OCI-LY3 (cell line): ENCODE measurements at regions not wholly inside any gene's neighbourhood (a gene's known extent, or its start where the extent isn't known, plus 50 kb on each side); places are given as distances from the start of the nearest gene placed in this dataset.

Source experiments
- H2AFZ ChIP-seq: fragments of 200-600, 300-600 bp; shearing (Covaris generic); 2 replicates; pipeline ENCODE4 v1.6.0; 2014; ENCODE audit warnings: antibody characterized with exemption, low read depth, low read length
- H3K27ac ChIP-seq: fragments of 200-600, 300-600 bp; sonication (generic); 2 replicates; pipeline ENCODE4 v1.5.1; 2014; ENCODE audit warnings: mild to moderate bottlenecking, low read length, moderate library complexity, mixed read lengths
- H3K27me3 ChIP-seq: fragments of 200-600, 300-600 bp; sonication (generic); 2 replicates; pipeline ENCODE4 v1.6.1; 2014; ENCODE audit warnings: low read depth, low read length, mixed read lengths
- H3K36me3 ChIP-seq: fragments of 200-600, 300-600 bp; sonication (generic); replicated peaks from 2 replicates; pipeline ENCODE3; 2014; ENCODE audit warnings: low read depth, low read length, mixed read lengths
- H3K4me1 ChIP-seq: fragments of 300-600, 200-600 bp; sonication (generic); 2 replicates; pipeline ENCODE4 v1.6.1; 2014; ENCODE audit warnings: low read length, mixed read lengths
- H3K4me2 ChIP-seq: fragments of 200-600, 300-600 bp; sonication (generic); 2 replicates; pipeline ENCODE4 v1.6.1; 2014; ENCODE audit warnings: low read length, mixed read lengths
- H3K4me3 ChIP-seq: fragments of 300-600, 200-600 bp; sonication (generic); 2 replicates; pipeline ENCODE4 v1.5.1; 2014; ENCODE audit warnings: antibody characterized with exemption, mild to moderate bottlenecking, low read length, moderate library complexity
- H3K79me2 ChIP-seq: fragments of 300-600, 200-600 bp; shearing (Covaris generic); 2 replicates; pipeline ENCODE4 v1.6.1; 2014; ENCODE audit warnings: mild to moderate bottlenecking, low read length, mixed read lengths
- H3K9ac ChIP-seq: fragments of 300-600, 200-600 bp; shearing (Covaris generic); 2 replicates; pipeline ENCODE4 v1.6.0; 2014; ENCODE audit warnings: mild to moderate bottlenecking, low read length, moderate library complexity
- H3K9me3 ChIP-seq: fragments of 200-600, 300-600 bp; shearing (Covaris generic); 2 replicates; pipeline ENCODE4 v1.6.1; 2014; ENCODE audit warnings: low read length, mixed read lengths; ENCODE audit not compliant: insufficient read depth
- H4K20me1 ChIP-seq: fragments of 200-600, 300-600 bp; sonication (generic); 2 replicates; pipeline ENCODE4 v1.6.1; 2016; ENCODE audit warnings: low read length, mixed read lengths; ENCODE audit not compliant: insufficient read depth
- EZH2phosphoT487 ChIP-seq: fragments of 200-600 bp; shearing (Covaris generic); IDR thresholded peaks from 2 replicates; pipeline ENCODE4 v1.6.1; 2018; ENCODE audit warnings: antibody characterized with exemption, mixed run types, low read depth
- TF ChIP-seq, protein P1 (sequence below): fragments of 200-600, 300-600 bp; sonication (generic); IDR thresholded peaks from 2 replicates; pipeline ENCODE4 v1.5.1; 2014; ENCODE audit warnings: antibody characterized with exemption, low read length, low read depth

DNA sequence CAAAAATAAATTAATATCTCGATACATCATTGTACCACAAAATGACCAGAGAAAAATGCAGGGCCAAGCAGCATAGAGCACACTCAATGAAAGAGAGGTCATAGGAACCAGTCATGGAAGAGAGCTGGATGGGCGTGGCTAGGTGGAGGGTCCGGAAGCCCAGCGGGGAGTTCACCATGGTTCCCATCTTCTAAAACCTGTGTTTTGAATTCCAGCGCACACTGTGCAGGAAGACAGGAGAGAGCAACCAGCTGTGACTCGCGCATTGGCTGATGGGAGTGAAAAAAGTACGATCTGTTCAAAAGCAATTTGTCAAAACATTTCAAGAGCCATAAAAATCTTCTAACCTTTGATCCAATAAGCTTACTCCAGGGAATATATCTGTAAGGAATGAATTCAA is 125.2 kb upstream of the NANOS1 start:
- Histone ChIP-seq H3K4me1 (no peaks in the 10 kb centered on the region), H3K27ac (no peak overlapping the region), H2AFZ (no peak overlapping the region), H3K27me3 (no peaks in the 10 kb centered on the region), H3K36me3 (no peaks in the 10 kb centered on the region), H4K20me1 (no peaks in the 10 kb centered on the region), H3K4me2 (no peak overlapping the region), H3K9me3 (no peaks in the 10 kb centered on the region), H3K9ac (no peak overlapping the region), H3K4me3 (no peak overlapping the region), H3K79me2 (no peaks in the 10 kb centered on the region)
- no peak for TF ChIP-seq EZH2phosphoT487
- TF ChIP-seq, protein P1, sequence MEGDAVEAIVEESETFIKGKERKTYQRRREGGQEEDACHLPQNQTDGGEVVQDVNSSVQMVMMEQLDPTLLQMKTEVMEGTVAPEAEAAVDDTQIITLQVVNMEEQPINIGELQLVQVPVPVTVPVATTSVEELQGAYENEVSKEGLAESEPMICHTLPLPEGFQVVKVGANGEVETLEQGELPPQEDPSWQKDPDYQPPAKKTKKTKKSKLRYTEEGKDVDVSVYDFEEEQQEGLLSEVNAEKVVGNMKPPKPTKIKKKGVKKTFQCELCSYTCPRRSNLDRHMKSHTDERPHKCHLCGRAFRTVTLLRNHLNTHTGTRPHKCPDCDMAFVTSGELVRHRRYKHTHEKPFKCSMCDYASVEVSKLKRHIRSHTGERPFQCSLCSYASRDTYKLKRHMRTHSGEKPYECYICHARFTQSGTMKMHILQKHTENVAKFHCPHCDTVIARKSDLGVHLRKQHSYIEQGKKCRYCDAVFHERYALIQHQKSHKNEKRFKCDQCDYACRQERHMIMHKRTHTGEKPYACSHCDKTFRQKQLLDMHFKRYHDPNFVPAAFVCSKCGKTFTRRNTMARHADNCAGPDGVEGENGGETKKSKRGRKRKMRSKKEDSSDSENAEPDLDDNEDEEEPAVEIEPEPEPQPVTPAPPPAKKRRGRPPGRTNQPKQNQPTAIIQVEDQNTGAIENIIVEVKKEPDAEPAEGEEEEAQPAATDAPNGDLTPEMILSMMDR = no peak

DNA sequence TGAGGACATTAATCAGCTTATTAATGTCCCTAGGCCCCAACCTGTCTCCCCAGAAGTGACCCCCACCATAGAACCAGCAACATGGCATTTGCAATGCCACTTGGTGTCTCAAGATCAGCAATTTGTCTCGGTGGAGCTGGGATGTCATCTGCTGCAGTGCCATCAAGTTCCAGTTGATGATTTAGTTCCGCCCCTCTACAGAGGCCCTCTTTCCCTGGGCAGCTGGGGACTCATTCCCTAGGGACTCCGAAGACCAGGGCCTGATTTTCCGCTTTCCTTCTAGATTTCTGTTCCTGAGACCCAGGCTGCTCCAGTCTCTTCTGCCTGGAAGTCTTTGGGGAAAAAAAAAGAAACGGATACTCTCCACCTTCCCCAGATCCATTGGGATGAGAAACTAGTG is 122.5 kb upstream of the NANOS1 start:
- no peaks in the 10 kb centered on the region for H3K27me3 ChIP-seq
- H3K36me3 ChIP-seq = no peaks in the 10 kb centered on the region
- H3K4me1 ChIP-seq = no peaks in the 10 kb centered on the region
- no peak overlapping the region for H2AFZ ChIP-seq
- H3K4me2 ChIP-seq = no peak overlapping the region
- no peaks in the 10 kb centered on the region for H3K9me3 ChIP-seq
- no peaks in the 10 kb centered on the region for H3K79me2 ChIP-seq
- no peaks in the 10 kb centered on the region for H4K20me1 ChIP-seq
- no peak overlapping the region for H3K9ac ChIP-seq
- no peak for TF ChIP-seq EZH2phosphoT487
- TF ChIP-seq, protein P1 = no peak
- H3K27ac ChIP-seq = no peak overlapping the region
- no peak overlapping the region for H3K4me3 ChIP-seq

DNA sequence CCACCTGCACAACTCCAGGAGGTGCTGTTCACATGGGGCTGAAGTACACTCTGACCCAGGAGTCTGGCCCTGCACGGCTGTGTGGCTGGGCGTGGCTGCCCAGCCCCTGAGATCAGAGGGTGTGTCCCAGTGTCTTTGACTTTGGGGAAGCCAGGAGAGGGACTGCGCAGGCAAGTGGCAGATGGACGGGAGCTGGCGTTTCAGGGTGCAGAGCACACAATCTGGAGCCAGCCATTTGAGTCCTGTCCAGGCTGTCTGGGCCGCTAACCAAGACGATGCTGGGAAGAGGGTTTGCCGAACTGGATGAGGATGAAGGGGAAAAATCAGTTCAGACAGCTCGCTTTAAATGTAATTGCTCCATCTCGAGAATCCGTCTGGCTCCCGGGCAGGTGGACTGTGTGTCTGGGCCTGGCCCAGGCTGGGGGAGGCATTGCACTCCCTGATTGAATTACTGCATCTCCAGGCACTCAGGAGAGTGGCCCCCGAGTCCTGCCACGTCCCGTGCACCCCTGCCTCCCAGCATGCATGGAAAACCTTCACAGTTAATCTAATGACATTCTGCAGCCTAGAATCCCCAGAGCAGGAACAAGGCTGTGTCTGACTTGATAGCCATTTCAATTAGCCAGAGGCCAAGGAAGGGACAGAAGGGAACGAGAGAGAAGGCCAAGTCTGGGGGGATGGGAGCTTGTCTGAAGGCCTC is 120.8 kb upstream of the NANOS1 start:
- TF ChIP-seq, protein P1 = no peak
- TF ChIP-seq EZH2phosphoT487 = no peak
- no peak overlapping the region for H3K4me2 ChIP-seq
- no peaks in the 10 kb centered on the region for H3K9me3 ChIP-seq
- H3K9ac ChIP-seq = no peak overlapping the region
- H3K36me3 ChIP-seq = no peaks in the 10 kb centered on the region
- H3K27me3 ChIP-seq = no peaks in the 10 kb centered on the region
- no peaks in the 10 kb centered on the region for H4K20me1 ChIP-seq
- no peak overlapping the region for H2AFZ ChIP-seq
- no peak overlapping the region for H3K4me3 ChIP-seq
- H3K4me1 ChIP-seq = no peaks in the 10 kb centered on the region
- H3K27ac ChIP-seq = no peak overlapping the region
- no peaks in the 10 kb centered on the region for H3K79me2 ChIP-seq

DNA sequence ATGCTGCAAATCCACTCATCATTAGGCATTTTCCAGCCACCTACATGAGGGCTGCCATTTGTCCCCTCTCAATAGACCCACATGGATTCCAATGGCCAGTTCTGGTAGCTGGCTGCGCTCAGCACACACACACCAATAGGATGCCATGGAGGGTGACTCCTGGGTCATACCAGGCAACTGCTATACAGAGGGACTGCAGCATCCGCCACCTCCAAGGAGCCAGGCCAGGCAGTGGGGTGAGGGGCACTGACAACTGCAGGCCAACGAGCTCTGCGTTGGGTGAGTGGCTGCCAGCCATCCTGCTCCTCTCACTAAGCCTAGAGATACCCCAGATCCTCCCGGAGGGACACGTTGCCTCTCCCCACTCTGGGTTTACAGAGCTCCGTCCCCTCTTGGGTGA is 118.8 kb upstream of the NANOS1 start:
- Histone ChIP-seq H3K27me3 (no peaks in the 10 kb centered on the region), H3K9ac (no peak overlapping the region), H3K4me2 (no peak overlapping the region), H3K27ac (no peak overlapping the region), H3K9me3 (no peaks in the 10 kb centered on the region), H3K4me3 (no peak overlapping the region), H3K36me3 (no peaks in the 10 kb centered on the region), H4K20me1 (no peaks in the 10 kb centered on the region), H3K79me2 (no peaks in the 10 kb centered on the region), H2AFZ (no peak overlapping the region), H3K4me1 (no peaks in the 10 kb centered on the region)
- TF ChIP-seq, protein P1 = no peak
- TF ChIP-seq EZH2phosphoT487 = no peak
